HTR-8/SVneo (cell line): ENCODE measurements at regions not wholly inside any gene's neighbourhood (a gene's known extent, or its start where the extent isn't known, plus 50 kb on each side); places are given as distances from the start of the nearest gene placed in this dataset.
"Not testable (repeated sequence)": the region's sequence is repeated elsewhere in the genome, so short reads cannot be mapped to it uniquely, and the experiment has no call there.

Experiments used
- DNase-seq: peaks from one replicate; pipeline ENCODE4 v3.0.0; 2011; ENCODE audit warnings: low spot score, mixed read lengths; ENCODE audit not compliant: insufficient read length
- FAIRE-seq: peaks from 2 replicates; lab custom pipeline; 2011; peaks lifted over from hg19 to GRCh38; lab: Jason Lieb, UNC

- FAIRE-seq, DNase-seq: not testable (repeated sequence)
Measured at GRCh38 chr5:42319546-42319945, 103.7 kb upstream of the GHR start.

- DNase-seq (no peak), FAIRE-seq (no peak)
Measured at GRCh38 chr5:42321785-42322184, 101.5 kb upstream of the GHR start.

GRCh38 chr5:42337143-42337542, 86.1 kb upstream of the GHR start:
- DNase-seq = no peak
- FAIRE-seq = no peak

- FAIRE-seq (no peak), DNase-seq (no peak)
Measured at GRCh38 chr5:42337607-42338006, 85.6 kb upstream of the GHR start.

GRCh38 chr5:42338136-42338535, 85.1 kb upstream of the GHR start:
- FAIRE-seq = no peak

GRCh38 chr5:42349163-42349562, 74.1 kb upstream of the GHR start:
- DNase-seq (no peak), FAIRE-seq (no peak)

More at GRCh38 chr5:42338136-42338535, 85.1 kb upstream of the GHR start:
- no peak for DNase-seq

- DNase-seq (no peak), FAIRE-seq (no peak)
Measured at GRCh38 chr5:42351956-42352355, 71.3 kb upstream of the GHR start.

- no peak for DNase-seq
- no peak for FAIRE-seq
Measured at GRCh38 chr5:42360056-42360455, 63.2 kb upstream of the GHR start.

GRCh38 chr5:42360616-42361314, 62.5 kb upstream of the GHR start:
- FAIRE-seq (no peak), DNase-seq (no peak)

- FAIRE-seq (no peak), DNase-seq (no peak)
Measured at GRCh38 chr5:42361315-42361688, 61.9 kb upstream of the GHR start.

- DNase-seq (no peak), FAIRE-seq (no peak)
Measured at GRCh38 chr5:42366051-42366450, 57.2 kb upstream of the GHR start.
